D341Med (cell line): ENCODE measurements at regions not wholly inside any gene's neighbourhood (a gene's known extent, or its start where the extent isn't known, plus 50 kb on each side); places are given as distances from the start of the nearest gene placed in this dataset.

Experiments
- DNase-seq: peaks from one replicate; pipeline ENCODE4 v3.0.0; 2012; ENCODE audit warnings: low spot score

DNA sequence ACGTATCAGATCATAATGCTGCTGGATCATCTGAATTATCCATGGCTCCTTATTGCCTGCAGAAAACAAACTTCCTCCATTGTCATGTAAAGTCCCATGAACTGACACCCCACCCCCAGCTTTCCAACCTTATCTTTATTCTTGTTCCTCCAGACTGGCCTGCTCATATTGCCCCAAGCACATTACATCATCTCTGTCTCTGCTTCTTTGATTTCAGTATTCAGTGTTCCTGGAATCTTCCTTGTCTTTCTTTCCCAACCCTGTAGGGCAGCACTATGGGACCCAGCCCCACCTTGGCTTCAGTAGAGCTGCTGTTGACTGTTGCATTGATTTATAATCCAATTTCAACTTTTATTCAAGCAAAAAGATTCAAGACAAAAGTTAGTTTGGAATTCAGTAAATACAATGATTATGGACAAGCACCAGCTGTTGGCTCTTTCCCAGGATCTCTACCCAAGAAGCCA is 187.5 kb upstream of the ECI2 start:
- peak; percentile 4 for DNase-seq

DNA sequence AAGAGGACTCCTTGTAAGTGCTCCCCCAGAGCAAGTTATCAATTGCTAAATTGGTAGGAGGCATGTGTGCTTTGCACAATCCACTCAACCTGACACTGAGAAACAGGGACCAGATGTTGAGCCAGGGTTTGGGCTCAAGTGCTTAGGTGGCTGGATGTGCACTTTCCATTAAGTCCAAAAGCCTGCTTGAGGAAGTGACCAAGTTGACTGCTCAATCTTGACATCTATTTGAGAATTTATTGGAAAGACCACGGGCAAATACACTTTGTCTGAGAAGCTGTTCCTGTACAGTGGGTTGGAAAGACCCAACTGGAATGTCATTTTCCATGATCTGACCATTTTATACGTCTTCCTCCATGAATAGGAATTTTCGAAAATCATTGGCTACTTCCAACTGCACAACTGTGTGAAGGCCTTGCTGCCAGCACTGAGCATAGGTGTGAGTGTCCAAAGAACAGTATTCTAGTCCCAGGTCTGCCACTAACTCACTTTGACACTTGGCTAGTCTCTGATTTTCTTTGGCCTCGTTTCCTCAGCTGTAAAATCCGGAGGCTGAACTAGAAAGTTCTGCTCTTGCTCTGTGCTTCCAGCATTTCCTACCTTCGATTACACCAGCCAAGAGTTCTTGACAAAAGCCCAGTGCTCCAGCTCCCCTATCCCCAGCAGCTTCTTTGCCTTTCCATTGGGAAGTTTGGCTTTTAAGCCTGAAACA is 186.9 kb upstream of the ECI2 start:
- DNase-seq = peak; percentile 8

DNA sequence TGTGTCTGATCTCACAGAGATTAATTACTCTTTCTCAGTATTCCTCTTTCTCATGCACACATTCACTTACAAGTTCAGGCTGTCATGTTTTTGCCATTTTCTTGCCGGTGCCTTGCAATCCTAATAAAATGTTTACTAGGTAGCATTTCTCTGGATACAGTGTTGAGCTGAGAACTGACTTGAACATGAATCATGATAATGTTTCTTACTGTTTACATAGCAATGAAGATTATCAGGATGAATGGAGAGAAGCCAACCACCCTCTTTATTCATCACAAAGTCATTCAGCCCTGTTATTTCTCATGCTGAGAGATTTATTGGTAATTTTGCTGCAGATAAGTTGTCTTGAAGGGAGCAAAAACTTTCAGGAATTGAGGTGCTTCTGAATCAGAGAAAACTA is 185.5 kb upstream of the ECI2 start:
- peak; percentile 2 for DNase-seq

DNA sequence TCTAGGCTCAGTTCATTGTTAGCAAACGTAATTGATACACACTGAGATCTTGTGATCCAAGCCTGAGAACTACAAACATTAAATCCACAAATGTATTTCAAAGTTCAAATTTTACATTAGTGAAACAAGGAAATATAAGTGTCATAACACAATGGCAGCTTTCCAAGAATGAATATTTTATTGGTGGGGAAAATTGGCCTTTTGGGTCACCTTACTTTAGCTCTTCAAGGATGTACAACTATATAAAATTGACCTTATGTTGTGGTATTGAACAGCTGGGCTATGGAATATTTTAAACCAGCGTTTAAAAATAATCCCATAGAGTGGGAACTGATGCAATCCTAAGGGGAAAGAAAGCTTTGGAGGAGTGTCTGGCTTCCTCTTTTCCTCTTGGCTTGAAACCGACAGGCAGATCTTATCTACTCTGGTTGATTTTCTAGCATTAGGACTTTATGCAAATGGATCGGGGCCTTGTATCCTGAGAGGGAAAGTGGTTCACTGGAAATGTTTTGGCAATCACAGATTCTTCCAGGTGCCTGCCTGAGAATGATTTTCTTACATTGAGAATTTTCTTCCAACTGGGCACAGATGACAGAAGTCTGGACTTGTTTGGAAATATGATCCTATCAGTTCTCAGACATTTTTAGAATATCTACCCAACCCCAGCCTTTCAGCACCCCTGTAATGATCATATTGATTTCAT is 184.8 kb upstream of the ECI2 start:
- DNase-seq = peak; percentile 3

DNA sequence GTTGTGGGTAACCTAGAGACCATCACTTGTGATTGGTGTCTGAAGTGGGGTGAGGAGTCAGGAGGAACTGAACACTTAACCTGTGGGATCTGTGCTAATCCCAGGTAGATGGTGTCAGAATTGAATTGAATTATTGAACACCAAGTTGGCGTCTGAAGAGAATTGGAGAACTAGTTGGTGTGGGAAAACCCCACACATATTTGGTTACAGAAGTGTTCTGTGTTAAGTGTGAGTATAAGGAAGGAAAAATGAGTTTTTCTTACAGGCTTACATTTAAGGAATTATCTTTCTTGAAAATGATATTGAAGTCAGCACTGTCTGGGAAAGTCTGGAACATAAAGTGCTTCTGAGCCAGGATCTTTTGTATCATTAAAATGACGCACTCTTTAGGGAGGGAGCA is 182.9 kb upstream of the ECI2 start:
- DNase-seq = peak; percentile 4

DNA sequence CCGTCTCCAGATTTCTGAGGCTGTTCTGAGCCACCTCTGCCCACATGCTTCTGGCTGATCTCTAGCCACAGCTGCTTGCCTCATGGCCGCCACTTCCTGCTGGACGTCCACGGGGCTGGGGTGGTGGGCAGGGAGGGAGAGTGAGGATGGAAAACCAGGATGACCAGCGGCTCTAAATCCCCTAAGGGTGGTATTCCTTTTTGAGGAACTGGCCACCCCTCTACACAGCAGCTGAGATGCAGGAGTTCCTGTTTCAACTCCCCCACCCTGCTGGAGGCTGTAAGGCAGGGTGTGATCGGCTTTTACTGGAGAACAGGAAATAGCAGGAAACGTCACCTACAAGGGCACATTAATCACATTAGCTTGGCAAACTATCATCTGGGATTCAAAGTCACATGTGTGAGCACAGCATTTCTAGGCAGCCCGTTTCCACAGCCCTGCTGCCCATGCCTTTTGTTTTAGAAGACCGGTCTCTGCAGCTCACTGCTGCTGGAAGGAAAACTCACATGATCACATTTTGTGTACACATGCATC is 181.6 kb upstream of the ECI2 start:
- peak; percentile 23 for DNase-seq

DNA sequence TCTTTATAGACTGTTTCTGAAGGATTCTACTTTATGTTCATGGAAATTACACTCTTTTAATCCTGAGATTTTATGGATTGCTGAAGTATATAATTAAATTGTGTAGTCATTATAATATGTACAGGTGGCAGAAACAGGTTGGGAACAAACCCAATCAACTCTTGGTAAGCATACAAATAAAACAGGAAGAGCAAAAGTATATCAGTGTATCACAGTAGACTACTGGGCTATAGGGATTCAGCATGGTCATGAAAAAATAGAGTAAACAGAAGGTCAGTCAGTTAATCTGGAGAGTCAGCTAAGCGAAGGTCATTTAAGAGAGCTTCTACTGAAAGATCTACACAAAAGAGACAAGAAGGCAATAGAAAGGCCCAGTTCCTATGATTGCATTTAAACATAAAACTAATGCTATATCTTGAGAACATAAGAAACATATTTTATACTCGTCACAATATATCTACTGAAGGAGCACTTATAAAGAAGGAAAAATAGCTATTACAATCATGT is 178.9 kb upstream of the ECI2 start:
- no peak for DNase-seq

DNA sequence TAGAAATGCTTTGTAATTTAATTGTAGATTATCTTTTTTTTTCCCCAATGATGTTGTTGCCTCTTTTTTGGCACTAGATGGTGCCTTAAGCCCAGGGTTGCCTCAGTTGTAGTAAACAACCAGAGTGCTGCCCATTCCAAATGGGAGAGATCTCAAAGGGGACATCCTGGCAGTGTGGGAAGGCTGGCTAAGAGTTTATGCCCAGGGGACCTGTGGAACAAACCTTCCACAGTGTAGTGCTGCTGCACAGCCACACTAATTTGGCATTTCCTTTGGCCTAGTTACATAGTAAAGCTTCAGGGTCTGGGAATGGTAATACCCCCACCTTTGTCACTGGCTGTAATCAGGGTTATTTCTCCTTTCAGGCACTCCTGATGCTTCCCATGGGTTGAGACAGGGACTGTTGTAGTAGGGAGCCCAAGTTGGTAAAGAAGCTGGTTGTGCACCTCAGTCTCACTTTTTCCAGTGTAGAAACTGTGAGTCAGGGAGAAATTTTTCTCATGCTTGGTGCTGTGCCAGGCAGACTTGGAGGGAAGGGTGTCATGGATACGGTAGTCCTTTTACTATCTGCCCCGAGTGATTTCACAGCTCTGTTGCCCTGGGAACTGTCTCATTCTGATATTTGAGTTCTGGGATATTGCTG is 177.8 kb upstream of the ECI2 start:
- DNase-seq = peak; percentile 14

DNA sequence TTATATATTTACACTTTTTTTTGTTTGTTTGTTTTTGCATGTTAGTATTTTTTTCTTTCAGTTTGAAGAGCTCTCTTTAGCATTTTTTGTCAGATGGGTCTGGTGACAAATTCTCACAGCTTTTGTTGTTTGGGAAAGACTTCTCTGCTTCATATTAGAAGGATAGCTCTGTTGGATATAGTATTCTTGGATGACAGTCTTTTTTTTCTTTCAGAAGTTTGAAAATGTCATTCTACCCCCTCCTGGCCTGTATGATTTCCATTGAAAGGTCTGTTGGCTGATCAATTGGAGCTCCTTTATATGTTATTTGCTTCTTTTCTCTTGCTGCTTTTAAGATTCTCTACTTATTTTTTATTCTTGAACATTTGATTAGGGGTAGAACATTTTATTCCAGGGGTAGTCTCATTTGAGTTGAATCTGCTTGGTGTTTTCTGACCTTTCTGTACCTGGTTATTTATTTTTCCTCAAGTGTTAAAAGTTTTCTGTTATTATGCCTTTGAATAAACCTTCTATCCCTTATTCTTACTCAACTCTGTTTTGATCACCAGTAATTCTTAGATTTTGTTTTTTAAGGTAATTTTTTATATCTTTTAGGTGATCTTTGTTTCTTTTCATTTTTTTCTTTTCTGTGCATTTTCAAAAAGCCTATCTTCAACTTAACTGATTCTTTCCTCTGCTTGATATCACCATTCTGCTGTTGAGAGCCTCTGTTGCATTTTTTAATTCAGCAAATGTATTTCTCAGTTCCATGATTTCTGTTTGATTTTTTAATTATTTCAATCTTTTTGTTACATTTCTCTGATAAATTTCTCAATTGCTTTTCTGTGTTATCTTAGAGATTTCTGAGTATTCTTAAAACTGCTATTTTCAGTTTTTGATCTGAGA is 176.8 kb upstream of the ECI2 start:
- no peak for DNase-seq

DNA sequence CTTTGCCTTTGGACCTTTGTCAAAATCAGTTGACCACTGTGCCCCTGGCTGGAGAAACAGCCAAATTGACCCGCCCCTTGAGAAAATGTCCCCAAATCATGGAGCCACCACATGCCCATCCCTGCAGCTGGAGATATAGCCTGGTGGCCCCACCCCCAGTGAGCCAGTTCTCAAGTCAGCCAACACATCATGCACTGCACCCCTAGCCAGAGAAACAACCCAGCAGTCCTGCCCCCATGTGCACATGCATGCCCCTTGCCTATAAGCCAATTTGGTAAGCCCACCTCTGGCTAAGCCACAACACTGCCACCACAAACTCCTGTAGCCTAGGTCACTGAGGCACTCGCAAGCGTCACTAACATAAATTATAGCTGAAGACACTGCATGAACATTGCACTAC is 174.2 kb upstream of the ECI2 start:
- no peak for DNase-seq

DNA sequence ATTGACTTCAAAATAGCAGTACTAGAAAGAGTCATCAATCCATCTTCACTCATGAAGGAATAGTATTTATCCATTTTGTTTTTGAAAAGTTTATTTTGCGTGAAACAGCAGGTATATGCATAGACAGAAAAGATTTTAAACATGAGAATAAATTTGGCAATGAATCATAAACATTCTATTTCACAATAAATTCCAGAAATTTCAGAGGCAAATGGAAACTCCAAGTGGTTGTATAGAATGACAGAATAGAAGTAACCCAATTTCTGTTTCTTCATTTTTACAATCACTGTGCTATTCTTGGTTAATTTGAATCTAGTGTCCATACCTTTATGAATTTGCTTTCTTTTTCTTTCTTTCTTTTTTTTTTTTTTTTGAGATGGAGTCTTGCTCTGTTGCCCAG is 173.0 kb upstream of the ECI2 start:
- DNase-seq = no peak

DNA sequence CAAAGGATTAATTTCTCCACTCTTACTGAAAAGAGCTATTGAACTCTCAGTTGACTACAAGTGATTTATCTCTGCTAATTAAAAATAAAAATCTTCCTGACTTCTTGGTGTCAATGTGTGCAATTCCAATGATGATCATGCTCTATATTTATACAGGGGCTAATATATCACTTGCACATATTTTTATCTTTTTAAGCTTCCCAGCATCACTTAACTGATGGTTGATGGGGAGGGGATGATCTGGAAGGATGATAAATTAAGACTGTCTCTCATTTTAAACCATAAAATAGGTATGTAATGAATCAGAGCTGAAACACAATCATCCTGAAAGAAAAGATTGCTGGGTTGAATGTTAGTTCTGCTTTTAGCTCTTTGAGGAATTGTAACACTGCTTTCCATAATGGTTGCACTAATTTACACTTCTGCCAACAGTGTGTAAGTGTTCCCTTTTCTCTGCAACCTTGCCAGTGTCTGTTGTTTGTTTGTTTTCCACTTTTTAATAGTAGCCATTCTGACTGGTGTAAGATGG is 169.6 kb upstream of the ECI2 start:
- DNase-seq = no peak

DNA sequence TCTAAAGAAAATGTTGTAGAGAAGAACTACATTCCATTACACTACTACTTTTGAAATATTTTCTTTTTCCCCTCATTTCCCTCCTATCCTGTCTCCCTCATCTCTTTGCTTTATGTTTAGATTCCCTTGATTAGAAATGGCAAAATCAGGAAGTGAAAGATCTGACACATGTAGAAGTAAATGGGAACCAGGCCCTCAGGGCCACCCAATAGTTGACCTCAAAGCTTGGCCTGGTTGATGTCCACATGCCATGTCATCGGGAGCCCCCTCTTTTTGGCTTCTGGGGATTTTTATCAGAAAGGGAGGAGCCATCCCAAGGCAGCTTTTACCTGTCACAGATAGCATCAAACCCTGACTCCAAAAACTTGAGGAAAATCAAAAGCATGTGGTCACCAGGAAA is 168.3 kb upstream of the ECI2 start:
- no peak for DNase-seq

DNA sequence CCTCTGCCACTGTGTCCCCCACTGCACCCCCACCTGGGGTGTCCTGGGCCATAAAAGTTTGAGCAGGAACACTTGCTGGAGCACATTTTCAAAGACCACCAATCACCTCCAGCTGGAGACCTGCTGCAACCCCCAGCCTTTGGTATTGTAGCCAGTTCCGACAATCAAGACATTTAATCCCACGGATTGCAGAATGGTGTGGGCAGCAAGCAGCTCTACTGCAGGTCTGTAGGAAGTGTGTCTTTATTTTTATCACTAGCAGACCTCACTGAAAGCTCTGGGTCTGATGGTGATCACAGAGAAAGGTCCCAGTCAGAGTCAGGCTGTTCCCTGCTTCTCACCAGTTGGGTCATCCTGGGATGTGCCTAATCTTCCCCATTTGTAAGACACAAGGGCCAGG is 167.1 kb upstream of the ECI2 start:
- no peak for DNase-seq

DNA sequence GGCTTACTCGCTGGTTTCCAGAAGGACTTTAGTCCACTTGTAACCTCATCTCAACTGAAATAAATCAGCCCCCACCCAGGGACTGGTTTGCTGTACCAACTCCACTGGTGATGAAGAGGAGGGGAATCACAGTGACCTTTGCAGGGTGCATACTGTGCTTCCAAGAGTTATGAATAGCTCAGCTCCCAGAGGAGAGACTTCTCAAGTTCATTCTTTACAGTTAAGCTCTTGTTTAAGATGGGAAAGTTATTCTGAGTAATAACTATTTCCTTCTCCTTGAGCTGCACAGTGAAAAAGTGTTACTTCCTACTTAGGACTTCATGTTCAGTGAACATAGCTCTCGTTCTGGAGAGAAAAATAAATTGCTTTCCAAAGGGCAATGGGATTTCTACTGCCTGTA is 166.5 kb upstream of the ECI2 start:
- no peak for DNase-seq

DNA sequence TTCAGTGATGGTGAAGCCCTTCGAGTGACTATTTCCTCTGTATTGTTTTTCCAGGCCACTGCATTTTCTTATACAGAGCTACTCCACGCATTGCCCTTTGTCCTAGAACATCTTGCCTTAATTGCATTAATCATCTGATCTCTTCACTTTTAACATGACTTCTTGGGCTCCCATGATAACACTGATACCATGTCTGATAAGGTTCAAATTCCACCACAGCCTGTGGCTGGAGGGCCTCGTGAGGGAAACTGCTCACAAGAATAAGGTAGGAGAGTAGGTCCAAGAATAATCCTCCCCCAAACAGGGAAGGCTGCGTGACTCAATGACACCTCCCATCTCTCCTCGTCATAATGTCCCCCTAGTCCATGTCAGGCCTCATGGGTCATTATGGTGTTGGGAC is 165.5 kb upstream of the ECI2 start:
- DNase-seq = no peak

DNA sequence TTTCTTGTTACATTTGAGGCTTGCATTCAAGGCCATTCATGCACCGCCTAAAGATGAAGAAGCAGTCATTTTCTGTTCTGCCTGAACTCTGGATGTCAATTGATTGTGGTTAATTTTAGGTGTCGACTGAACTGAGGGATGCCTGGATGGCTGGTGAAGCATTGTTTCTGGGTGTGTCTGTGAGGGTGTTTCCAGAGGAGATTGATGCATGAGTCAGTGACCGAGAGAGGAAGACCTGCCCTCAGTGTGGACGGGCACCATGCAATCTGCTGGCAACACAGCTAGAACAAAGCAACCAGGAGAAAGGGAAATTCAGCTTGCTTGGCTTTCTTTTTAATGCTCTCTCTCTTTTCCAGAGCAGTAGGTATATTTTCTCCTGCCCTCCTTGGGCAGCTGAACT is 164.1 kb upstream of the ECI2 start:
- DNase-seq = no peak

DNA sequence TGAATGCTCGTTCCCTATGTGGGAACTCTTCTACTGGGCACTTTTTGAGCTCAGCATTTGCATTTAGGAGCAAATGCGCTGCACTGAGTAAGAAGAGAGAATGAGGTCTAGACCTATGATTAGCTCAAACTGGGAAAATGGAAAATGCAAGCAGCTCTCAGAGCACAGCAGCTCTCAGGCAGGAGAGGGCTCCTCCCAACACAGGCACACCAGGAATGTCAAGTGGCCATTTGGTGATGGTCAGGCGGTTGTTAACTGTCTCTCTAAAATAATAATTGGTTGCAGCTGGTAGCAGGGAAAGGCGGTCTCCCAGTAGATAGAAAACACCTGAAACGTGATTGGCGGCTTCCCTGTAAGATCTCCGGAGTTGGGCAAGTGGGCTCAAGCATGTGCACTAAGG is 162.0 kb upstream of the ECI2 start:
- DNase-seq = peak; percentile 3

DNA sequence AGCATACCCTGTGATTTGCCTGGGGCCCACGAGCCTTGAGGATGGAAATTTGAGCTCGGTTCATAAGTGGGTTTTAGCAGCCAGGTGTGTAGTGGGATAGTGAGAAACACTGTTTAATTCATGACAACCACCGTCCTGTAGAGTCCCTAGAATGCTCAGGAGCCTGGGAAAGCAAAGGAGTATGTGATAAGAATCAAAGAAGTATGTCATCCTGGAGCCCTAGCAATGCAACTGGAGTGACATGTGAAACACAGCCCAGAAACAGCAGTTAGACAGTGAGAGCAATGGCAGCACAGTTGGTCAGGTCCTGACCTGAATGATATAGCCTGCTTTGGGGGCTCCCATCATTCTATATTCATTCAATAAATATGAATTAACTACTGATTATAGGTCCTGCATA is 161.2 kb upstream of the ECI2 start:
- peak; percentile 0 for DNase-seq

DNA sequence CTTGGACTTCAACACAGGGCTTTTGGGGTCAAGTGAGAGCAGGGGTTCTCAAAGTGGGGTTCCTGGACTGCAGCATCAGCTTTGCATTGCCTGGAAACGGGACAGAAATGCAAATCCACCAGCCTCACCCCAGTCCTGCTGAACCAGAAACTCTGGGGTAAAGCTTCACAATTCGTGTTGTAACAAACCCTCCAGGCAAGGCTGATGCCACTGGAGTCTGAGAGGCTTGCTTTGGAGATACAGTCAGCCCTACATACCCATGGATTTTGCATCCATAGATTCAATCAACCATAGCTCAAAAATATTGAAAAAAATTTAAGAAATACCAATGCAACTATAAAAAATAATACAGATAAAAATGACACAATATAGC is 160.4 kb upstream of the ECI2 start:
- DNase-seq = no peak

DNA sequence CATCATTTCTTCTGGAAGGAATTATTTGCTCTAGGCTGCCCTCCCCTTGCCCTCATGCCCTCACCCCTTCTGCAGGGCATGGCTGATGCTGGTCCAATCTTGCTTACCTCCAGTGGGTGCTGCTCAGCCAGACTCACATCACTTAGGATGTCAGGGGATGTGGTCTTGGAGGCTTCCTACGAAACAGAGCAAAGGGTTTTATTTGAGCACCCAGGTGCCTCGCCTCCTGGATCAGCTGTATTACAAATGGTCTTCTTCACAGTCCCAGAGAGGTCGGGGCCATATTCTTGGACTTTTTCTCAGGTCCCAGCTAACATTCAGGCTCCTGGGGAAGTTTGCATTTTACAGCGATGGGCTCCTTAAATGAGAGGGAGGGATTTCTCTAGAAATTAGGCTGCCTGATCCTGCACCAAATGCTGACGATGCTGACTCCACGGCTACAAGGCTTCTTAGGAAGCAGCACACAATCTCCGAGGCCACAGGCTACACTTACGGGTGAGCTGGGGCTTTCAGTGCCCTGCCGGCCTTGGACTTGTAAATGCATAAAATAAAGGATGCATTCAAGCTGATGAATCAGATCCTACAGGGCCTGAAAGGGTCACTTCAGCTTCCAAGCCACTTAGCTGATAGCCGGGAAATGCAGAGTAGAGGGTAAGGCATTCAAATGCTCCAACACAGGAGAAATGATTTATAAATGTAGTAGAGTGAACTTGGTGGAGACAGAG is 159.8 kb upstream of the ECI2 start:
- DNase-seq = peak; percentile 17
